K562 (cell line): ENCODE measurements at regions not wholly inside any gene's neighbourhood (a gene's known extent, or its start where the extent isn't known, plus 50 kb on each side); places are given as distances from the start of the nearest gene placed in this dataset.

Experiments
- ATAC-seq: fragments of 200-7000 bp; cut with Tn5 transposase; 3 replicates; pipeline ENCODE4 v1.9.1; 2020; ENCODE audit warnings: moderate library complexity
- BruUV-seq: library from RNA; stranded (reverse); fragments of 400-500 nt; replicated peaks from 2 replicates; lab custom pipeline; 2021; lab: Mats Ljungman, UMichigan
- CTCF ChIA-PET: fragments of 300-600 bp; formaldehyde crosslinking; extraction: SDS; loops from one replicate; lab custom pipeline; 2021; ENCODE audit warnings: low intra/inter-chr PET ratio; lab: Yijun Ruan, JAX
- POLR2A ChIA-PET: fragments of 300-600, 350-650 bp; sonication (Branson Sonifier 250); formaldehyde crosslinking; extraction: SDS; loops from one replicate; lab custom pipeline; 2021; ENCODE audit warnings: antibody characterized with exemption, inconsistent platforms; lab: Yijun Ruan, JAX
- DNase-seq, 4 experiments: peaks; one replicate each; pipeline versions ENCODE4 v3.0.0 to v3.0.0-alpha.2; 2011 to 2018; ENCODE audit warnings: low spot score in 3 of 4, mixed read lengths in 3 of 4; ENCODE audit errors: extremely low read depth in 1 of 4
- FAIRE-seq: peaks from 2 replicates; lab custom pipeline; 2011; peaks lifted over from hg19 to GRCh38; lab: Jason Lieb, UNC
- H2AFZ ChIP-seq: 2 replicates; pipeline ENCODE4 v1.6.0; 2011; ENCODE audit warnings: low read depth, low read length, control low read depth, inconsistent platforms
- H3K27ac ChIP-seq: fragments of 200-600 bp; 3 replicates; pipeline ENCODE4 v1.8.0; 2011; ENCODE audit warnings: low read depth, mild to moderate bottlenecking, control low read depth, inconsistent platforms, low read length, moderate library complexity, mixed read lengths; ENCODE audit errors: extremely low read depth
- H3K27me3 ChIP-seq, 2 experiments: fragments of 300-600 bp in 1 of 2; 2 replicates in 1 of 2; 3 replicates in 1 of 2; pipeline versions ENCODE4 v1.6.0 to v1.8.0; 2011; ENCODE audit warnings: inconsistent platforms in 2 of 2, low read length in 2 of 2, mild to moderate bottlenecking in 1 of 2, mixed read lengths in 1 of 2, moderate library complexity in 1 of 2; ENCODE audit not compliant: control insufficient read depth in 2 of 2, insufficient read depth in 2 of 2
- H3K36me3 ChIP-seq: fragments of 300-600 bp; 3 replicates; pipeline ENCODE4 v1.8.0; 2011; ENCODE audit warnings: mild to moderate bottlenecking, low read length, inconsistent platforms; ENCODE audit not compliant: control insufficient read depth, insufficient read depth
- H3K4me1 ChIP-seq, 2 experiments: fragments of 200-600 bp in 1 of 2; replicated peaks in 1 of 2; 2 replicates in 1 of 2; 3 replicates in 1 of 2; pipeline versions ENCODE4 v1.5.1 to v1.8.0; 2011; ENCODE audit warnings: inconsistent platforms in 2 of 2, low read length in 2 of 2, mild to moderate bottlenecking in 1 of 2, mixed read lengths in 1 of 2, moderate library complexity in 1 of 2; ENCODE audit not compliant: control insufficient read depth in 2 of 2, insufficient read depth in 2 of 2
- H3K4me2 ChIP-seq: 2 replicates; pipeline ENCODE4 v1.6.1; 2011; ENCODE audit warnings: low read length, control low read depth, inconsistent platforms, mixed read lengths; ENCODE audit not compliant: insufficient read depth
- H3K4me3 ChIP-seq: fragments of 200-600 bp; sonication (generic), shearing (Covaris generic); 2 replicates; pipeline ENCODE4 v1.5.1; 2016; ENCODE audit warnings: control low read depth, inconsistent platforms
- H3K79me2 ChIP-seq: fragments of 200-600 bp; 3 replicates; pipeline ENCODE4 v1.8.0; 2011; ENCODE audit warnings: low read length, inconsistent platforms; ENCODE audit not compliant: control insufficient read depth, insufficient read depth
- H3K9ac ChIP-seq, 2 experiments: 2 replicates each; pipeline versions ENCODE4 v1.6.0 to v1.6.1; 2011; ENCODE audit warnings: low read depth in 2 of 2, low read length in 2 of 2, control low read depth in 1 of 2, inconsistent platforms in 1 of 2, mild to moderate bottlenecking in 1 of 2, mixed read lengths in 1 of 2; ENCODE audit not compliant: insufficient read depth in 1 of 2
- H3K9me1 ChIP-seq: one replicate; pipeline ENCODE4 v1.6.0; 2011; ENCODE audit warnings: inconsistent platforms, mild to moderate bottlenecking, low read length, moderate library complexity; ENCODE audit not compliant: control insufficient read depth, insufficient read depth
- H3K9me3 ChIP-seq: replicated peaks from 2 replicates; pipeline ENCODE4 v1.5.1; 2011; ENCODE audit warnings: low read depth, low read length, inconsistent platforms; ENCODE audit not compliant: control insufficient read depth, insufficient read depth
- H4K20me1 ChIP-seq: replicated peaks from 2 replicates; pipeline ENCODE4 v1.6.1; 2011; ENCODE audit warnings: low read length, inconsistent platforms, mixed read lengths; ENCODE audit not compliant: control insufficient read depth, insufficient read depth
- HINFP ChIP-seq: fragments of 450-650 bp; conservative IDR thresholded peaks from 2 replicates; pipeline ENCODE4 v1.6.1; 2016; ENCODE audit warnings: missing genetic modification characterization, low read depth, mild to moderate bottlenecking, control low read depth, missing compliant biosample characterization
- RBM34 ChIP-seq: fragments of 200-400 bp; formaldehyde crosslinking; IDR thresholded peaks from 2 replicates; pipeline ENCODE4 v1.6.1; 2018; ENCODE audit warnings: low read length, borderline replicate concordance; ENCODE audit not compliant: insufficient read depth
- ZBTB1 ChIP-seq: sonication (generic); formaldehyde crosslinking; IDR thresholded peaks from 2 replicates; pipeline ENCODE4 v1.8.1; 2023; ENCODE audit warnings: missing genetic modification reagents, low read depth, mild to moderate bottlenecking, borderline replicate concordance
- ZNF133 ChIP-seq: fragments of 250-450 bp; sonication (Bioruptor Pico); IDR thresholded peaks from 2 replicates; pipeline ENCODE4 v1.4.0; 2020; ENCODE audit warnings: mild to moderate bottlenecking
- ZNF134 ChIP-seq: fragments of 250-450 bp; sonication (Bioruptor Pico); conservative IDR thresholded peaks from 2 replicates; pipeline ENCODE4 v1.4.0; 2020
- WGBS: fragments of 100-300 bp; shearing (Covaris generic); methylation state at CpG from one replicate; pipeline ENCODE4 v1.1.6; 2016; ENCODE audit warnings: low coverage, mixed read lengths; ENCODE audit not compliant: insufficient coverage; ENCODE audit errors: missing lambda C conversion rate; 5-methylcytosine and 5-hydroxymethylcytosine counted together
- in situ Hi-C: fragments of 300-500 bp; cut with MboI; formaldehyde crosslinking; loops from 4 replicates; pipeline ENCODE4 v1.15.0; 2018; ENCODE audit warnings: inconsistent platforms, mixed read lengths
- intact Hi-C: fragments of 100-400 bp; cut with micrococcal nuclease; formaldehyde crosslinking; loops from 2 replicates; pipeline ENCODE4 v1.14.2; 2022
- TF ChIP-seq, protein P1 (sequence below), 3 experiments: fragments of 200-800 bp in 1 of 3; sonication (Bioruptor generic) in 1 of 3; sonication (generic) in 1 of 3; formaldehyde crosslinking in 1 of 3; IDR thresholded peaks; 2 replicates each; pipeline versions ENCODE4 v1.6.1 to v1.8.0; 2016 to 2022; ENCODE audit warnings: mild to moderate bottlenecking in 2 of 3, missing compliant biosample characterization in 2 of 3, missing genetic modification characterization in 2 of 3, missing genetic modification reagents in 1 of 3

- FAIRE-seq (no peak), DNase-seq (no peak), ATAC-seq (no peak)
- WGBS = 1% methylated on average over 4 of the region's 4 CpGs
- H3K27me3 ChIP-seq = no peaks in the 10 kb centered on the region; a peak in 1 of 5 replicates
- H3K4me1 ChIP-seq = no peaks in the 10 kb centered on the region
- H3K4me2 ChIP-seq = no peak overlapping the region
- POLR2A ChIA-PET = no interaction called here
- no peak overlapping the region for H3K9ac ChIP-seq
- no peak overlapping the region for H3K27ac ChIP-seq
- no peak overlapping the region for H3K4me3 ChIP-seq
- no peaks in the 10 kb centered on the region for H4K20me1 ChIP-seq
- CTCF ChIA-PET = no interaction called here
- no peak overlapping the region for H2AFZ ChIP-seq
- intact Hi-C loops (no loop called here), in situ Hi-C loops (no loop called here)
- no peaks in the 10 kb centered on the region for H3K9me3 ChIP-seq
- H3K79me2 ChIP-seq = no peaks in the 10 kb centered on the region
- TF ChIP-seq ZBTB1 (CRISPR knock-in tag) (no peak), ZNF134 (no peak), HINFP (tag) (no peak), RBM34 (no peak), ZNF133 (CRISPR knock-in tag) (no peak)
- TF ChIP-seq, protein P1, sequence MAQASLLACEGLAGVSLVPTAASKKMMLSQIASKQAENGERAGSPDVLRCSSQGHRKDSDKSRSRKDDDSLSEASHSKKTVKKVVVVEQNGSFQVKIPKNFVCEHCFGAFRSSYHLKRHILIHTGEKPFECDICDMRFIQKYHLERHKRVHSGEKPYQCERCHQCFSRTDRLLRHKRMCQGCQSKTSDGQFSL (CRISPR knock-in tag; IDR thresholded peaks at IDR 0.05) = no peak
- TF ChIP-seq, protein P1 (tag; IDR thresholded peaks at IDR 0.05) = no peak
- no peaks in the 10 kb centered on the region for H3K9me1 ChIP-seq
- BruUV-seq = no TSS peak
- H3K36me3 ChIP-seq = no peaks in the 10 kb centered on the region
These were observed 349.8 kb downstream of the IPO8 start for GRCh38 chr12:30345744-30346471.
